ENCODE measurements at regions not wholly inside any gene's neighbourhood (a gene's known extent, or its start where the extent isn't known, plus 50 kb on each side); places are given as distances from the start of the nearest gene placed in this dataset.

GRCh38 chr3:117567906-117568305 is 858.3 kb downstream of the TUSC7 start:
- no peaks in the 10 kb centered on the region for H3K79me2 ChIP-seq (ENCODE audit: insufficient read depth, low read depth)
- H3K27me3 ChIP-seq (ENCODE audit: insufficient read depth, low read depth) = no peaks in the 10 kb centered on the region
- no peak overlapping the region for H3K4me2 ChIP-seq
- no peaks in the 10 kb centered on the region for H4K20me1 ChIP-seq (ENCODE audit: insufficient read depth)
- no peaks in the 10 kb centered on the region for H3K36me3 ChIP-seq (ENCODE audit: insufficient read depth)
- H3K9ac ChIP-seq = no peak overlapping the region
- H3K4me1 ChIP-seq (ENCODE audit: low read depth, poor library complexity, severe bottlenecking) = no peaks in the 10 kb centered on the region
- no peak overlapping the region for H3K4me3 ChIP-seq (IDR thresholded peaks at IDR 0.05; ENCODE audit: insufficient read depth, low read depth, low read length)
- no peak overlapping the region for H3K27ac ChIP-seq
- no peak overlapping the region for H2AFZ ChIP-seq (ENCODE audit: low read depth)
- no peak for TF ChIP-seq CTCF (conservative IDR thresholded peaks at IDR 0.05; ENCODE audit: low read depth, low read length)

GRCh38 chr3:117572786-117573185 is 863.2 kb downstream of the TUSC7 start:
- Histone ChIP-seq H3K27ac (no peak overlapping the region), H3K27me3 (ENCODE audit: insufficient read depth, low read depth) (no peaks in the 10 kb centered on the region), H3K9ac (no peak overlapping the region), H3K79me2 (ENCODE audit: insufficient read depth, low read depth) (no peaks in the 10 kb centered on the region), H3K36me3 (ENCODE audit: insufficient read depth) (no peaks in the 10 kb centered on the region), H3K4me1 (ENCODE audit: low read depth, poor library complexity, severe bottlenecking) (no peaks in the 10 kb centered on the region), H3K4me2 (no peak overlapping the region), H4K20me1 (ENCODE audit: insufficient read depth) (no peaks in the 10 kb centered on the region), H2AFZ (ENCODE audit: low read depth) (no peak overlapping the region), H3K4me3 (IDR thresholded peaks at IDR 0.05; ENCODE audit: insufficient read depth, low read depth, low read length) (no peak overlapping the region)
- no peak for TF ChIP-seq CTCF (conservative IDR thresholded peaks at IDR 0.05; ENCODE audit: low read depth, low read length)

- H3K4me1 ChIP-seq (ENCODE audit: low read depth, poor library complexity, severe bottlenecking) = no peaks in the 10 kb centered on the region
- H3K4me2 ChIP-seq = no peak overlapping the region
- H3K9ac ChIP-seq = no peak overlapping the region
- no peaks in the 10 kb centered on the region for H4K20me1 ChIP-seq (ENCODE audit: insufficient read depth)
- H3K36me3 ChIP-seq (ENCODE audit: insufficient read depth) = no peaks in the 10 kb centered on the region
- H3K27me3 ChIP-seq (ENCODE audit: insufficient read depth, low read depth) = no peaks in the 10 kb centered on the region
- no peak for TF ChIP-seq CTCF (conservative IDR thresholded peaks at IDR 0.05; ENCODE audit: low read depth, low read length)
- no peak overlapping the region for H3K4me3 ChIP-seq (IDR thresholded peaks at IDR 0.05; ENCODE audit: insufficient read depth, low read depth, low read length)
- no peak overlapping the region for H2AFZ ChIP-seq (ENCODE audit: low read depth)
- no peak overlapping the region for H3K27ac ChIP-seq
- H3K79me2 ChIP-seq (ENCODE audit: insufficient read depth, low read depth) = no peaks in the 10 kb centered on the region
Measured at GRCh38 chr3:117580806-117581205, 871.2 kb downstream of the TUSC7 start.

GRCh38 chr3:117586161-117586560 is 876.6 kb downstream of the TUSC7 start:
- Histone ChIP-seq H3K4me1 (ENCODE audit: low read depth, poor library complexity, severe bottlenecking) (peaks cover 30% of the 10 kb centered on the region), H3K4me2 (no peak overlapping the region), H3K4me3 (IDR thresholded peaks at IDR 0.05; ENCODE audit: insufficient read depth, low read depth, low read length) (no peak overlapping the region), H4K20me1 (ENCODE audit: insufficient read depth) (no peaks in the 10 kb centered on the region), H3K79me2 (ENCODE audit: insufficient read depth, low read depth) (no peaks in the 10 kb centered on the region), H3K9ac (no peak overlapping the region), H3K27ac (no peak overlapping the region), H3K36me3 (ENCODE audit: insufficient read depth) (no peaks in the 10 kb centered on the region), H3K27me3 (ENCODE audit: insufficient read depth, low read depth) (no peaks in the 10 kb centered on the region), H2AFZ (ENCODE audit: low read depth) (no peak overlapping the region)
- no peak for TF ChIP-seq CTCF (conservative IDR thresholded peaks at IDR 0.05; ENCODE audit: low read depth, low read length)

Measured in KMS-11 (cell line).